Activated T-cell treated with anti-CD3 and anti-CD28 coated beads, Interleukin-2, amount 50 U/mL, for 24 hours (primary cell): ENCODE measurements at regions not wholly inside any gene's neighbourhood (a gene's known extent, or its start where the extent isn't known, plus 50 kb on each side); places are given as distances from the start of the nearest gene placed in this dataset.

Experiments used
- DNase-seq: peaks from one replicate; pipeline ENCODE4 v3.0.0-alpha.2; 2020
- H3K27ac Mint-ChIP-seq: 2 replicates; pipeline ENCODE4 v1.8.0; 2020; ENCODE audit warnings: mild to moderate bottlenecking, mixed read lengths
- H3K27me3 Mint-ChIP-seq: 2 replicates; pipeline ENCODE4 v1.8.0; 2020; ENCODE audit warnings: mixed read lengths
- H3K36me3 Mint-ChIP-seq: 2 replicates; pipeline ENCODE4 v1.8.0; 2020; ENCODE audit warnings: low read depth, mixed read lengths
- H3K4me1 Mint-ChIP-seq: 2 replicates; pipeline ENCODE4 v1.8.0; 2020; ENCODE audit warnings: low read depth, mixed read lengths
- H3K4me3 Mint-ChIP-seq: 2 replicates; pipeline ENCODE4 v1.8.0; 2020; ENCODE audit warnings: mild to moderate bottlenecking, moderate library complexity, mixed read lengths
- H3K9me3 Mint-ChIP-seq: 2 replicates; pipeline ENCODE4 v1.8.0; 2020; ENCODE audit warnings: mixed read lengths

GRCh38 chr1:83813576-83813975 lies 185.4 kb downstream of the TTLL7 start:
- Mint-ChIP-seq H3K4me1 (no peaks in the 10 kb centered on the region), H3K27me3 (no peaks in the 10 kb centered on the region), H3K9me3 (no peaks in the 10 kb centered on the region), H3K27ac (no peak overlapping the region), H3K4me3 (no peak overlapping the region), H3K36me3 (no peaks in the 10 kb centered on the region)
- DNase-seq, result no peak

GRCh38 chr1:83810144-83810543 lies 188.8 kb downstream of the TTLL7 start:
- Mint-ChIP-seq H3K4me1 (no peaks in the 10 kb centered on the region), H3K27ac (no peak overlapping the region), H3K9me3 (no peaks in the 10 kb centered on the region), H3K4me3 (no peak overlapping the region), H3K36me3 (no peaks in the 10 kb centered on the region), H3K27me3 (no peaks in the 10 kb centered on the region)
- no peak for DNase-seq

- Mint-ChIP-seq H3K36me3 (no peaks in the 10 kb centered on the region), H3K4me1 (no peaks in the 10 kb centered on the region), H3K27me3 (no peaks in the 10 kb centered on the region), H3K9me3 (no peaks in the 10 kb centered on the region), H3K4me3 (no peak overlapping the region), H3K27ac (no peak overlapping the region)
- no peak for DNase-seq
Measured at GRCh38 chr1:83808536-83808935, 190.4 kb downstream of the TTLL7 start.

GRCh38 chr1:83807821-83808220 lies 191.1 kb downstream of the TTLL7 start:
- DNase-seq, result no peak
- H3K27me3 Mint-ChIP-seq, result no peaks in the 10 kb centered on the region
- H3K27ac Mint-ChIP-seq, result no peak overlapping the region
- no peaks in the 10 kb centered on the region for H3K36me3 Mint-ChIP-seq
- H3K4me3 Mint-ChIP-seq, result no peak overlapping the region
- no peaks in the 10 kb centered on the region for H3K4me1 Mint-ChIP-seq
- no peaks in the 10 kb centered on the region for H3K9me3 Mint-ChIP-seq

GRCh38 chr1:83807231-83807630 lies 191.7 kb downstream of the TTLL7 start:
- Mint-ChIP-seq H3K27me3 (no peaks in the 10 kb centered on the region), H3K4me1 (no peaks in the 10 kb centered on the region), H3K9me3 (no peaks in the 10 kb centered on the region), H3K27ac (no peak overlapping the region), H3K4me3 (no peak overlapping the region), H3K36me3 (no peaks in the 10 kb centered on the region)
- DNase-seq, result no peak

GRCh38 chr1:83805921-83806320 lies 193.0 kb downstream of the TTLL7 start:
- Mint-ChIP-seq H3K9me3 (no peaks in the 10 kb centered on the region), H3K27me3 (no peaks in the 10 kb centered on the region), H3K4me1 (no peaks in the 10 kb centered on the region), H3K27ac (no peak overlapping the region), H3K4me3 (no peak overlapping the region), H3K36me3 (no peaks in the 10 kb centered on the region)
- DNase-seq, result no peak

GRCh38 chr1:83802460-83803152 lies 196.3 kb downstream of the TTLL7 start:
- no peaks in the 10 kb centered on the region for H3K36me3 Mint-ChIP-seq
- no peaks in the 10 kb centered on the region for H3K4me1 Mint-ChIP-seq
- no peaks in the 10 kb centered on the region for H3K27me3 Mint-ChIP-seq
- DNase-seq, result no peak
- H3K9me3 Mint-ChIP-seq, result no peaks in the 10 kb centered on the region
- no peak overlapping the region for H3K4me3 Mint-ChIP-seq
- H3K27ac Mint-ChIP-seq, result no peak overlapping the region

GRCh38 chr1:83802023-83802422 lies 196.9 kb downstream of the TTLL7 start:
- no peaks in the 10 kb centered on the region for H3K27me3 Mint-ChIP-seq
- DNase-seq, result no peak
- no peaks in the 10 kb centered on the region for H3K9me3 Mint-ChIP-seq
- H3K4me3 Mint-ChIP-seq, result no peak overlapping the region
- H3K4me1 Mint-ChIP-seq, result no peaks in the 10 kb centered on the region
- no peaks in the 10 kb centered on the region for H3K36me3 Mint-ChIP-seq
- no peak overlapping the region for H3K27ac Mint-ChIP-seq

- DNase-seq, result no peak
- Mint-ChIP-seq H3K4me1 (no peaks in the 10 kb centered on the region), H3K27me3 (no peaks in the 10 kb centered on the region), H3K36me3 (no peaks in the 10 kb centered on the region), H3K9me3 (no peaks in the 10 kb centered on the region), H3K27ac (no peak overlapping the region), H3K4me3 (no peak overlapping the region)
Measured at GRCh38 chr1:83800066-83800465, 198.9 kb downstream of the TTLL7 start.

GRCh38 chr1:83799594-83799993 lies 199.3 kb downstream of the TTLL7 start:
- Mint-ChIP-seq H3K4me1 (no peaks in the 10 kb centered on the region), H3K27ac (no peak overlapping the region), H3K36me3 (no peaks in the 10 kb centered on the region), H3K27me3 (no peaks in the 10 kb centered on the region), H3K4me3 (no peak overlapping the region), H3K9me3 (no peaks in the 10 kb centered on the region)
- DNase-seq, result no peak

GRCh38 chr1:83798965-83799364 lies 200.0 kb downstream of the TTLL7 start:
- DNase-seq, result no peak
- no peaks in the 10 kb centered on the region for H3K9me3 Mint-ChIP-seq
- H3K27me3 Mint-ChIP-seq, result no peaks in the 10 kb centered on the region
- no peaks in the 10 kb centered on the region for H3K36me3 Mint-ChIP-seq
- H3K4me3 Mint-ChIP-seq, result no peak overlapping the region
- no peak overlapping the region for H3K27ac Mint-ChIP-seq
- no peaks in the 10 kb centered on the region for H3K4me1 Mint-ChIP-seq

- Mint-ChIP-seq H3K4me1 (no peaks in the 10 kb centered on the region), H3K27ac (no peak overlapping the region), H3K4me3 (no peak overlapping the region), H3K27me3 (no peaks in the 10 kb centered on the region), H3K36me3 (no peaks in the 10 kb centered on the region), H3K9me3 (no peaks in the 10 kb centered on the region)
- no peak for DNase-seq
Measured at GRCh38 chr1:83796409-83796808, 202.5 kb downstream of the TTLL7 start.

GRCh38 chr1:83794384-83794783 lies 204.5 kb downstream of the TTLL7 start:
- no peaks in the 10 kb centered on the region for H3K27me3 Mint-ChIP-seq
- no peak overlapping the region for H3K4me3 Mint-ChIP-seq
- no peaks in the 10 kb centered on the region for H3K36me3 Mint-ChIP-seq
- no peaks in the 10 kb centered on the region for H3K4me1 Mint-ChIP-seq
- H3K27ac Mint-ChIP-seq, result no peak overlapping the region
- no peaks in the 10 kb centered on the region for H3K9me3 Mint-ChIP-seq
- DNase-seq, result no peak

- DNase-seq, result no peak
- H3K9me3 Mint-ChIP-seq, result no peaks in the 10 kb centered on the region
- no peaks in the 10 kb centered on the region for H3K4me1 Mint-ChIP-seq
- H3K27me3 Mint-ChIP-seq, result no peaks in the 10 kb centered on the region
- H3K36me3 Mint-ChIP-seq, result no peaks in the 10 kb centered on the region
- H3K27ac Mint-ChIP-seq, result no peak overlapping the region
- H3K4me3 Mint-ChIP-seq, result no peak overlapping the region
Measured at GRCh38 chr1:83791821-83792437, 207.0 kb downstream of the TTLL7 start.

GRCh38 chr1:83790446-83790845 lies 208.5 kb downstream of the TTLL7 start:
- Mint-ChIP-seq H3K27ac (no peak overlapping the region), H3K4me1 (no peaks in the 10 kb centered on the region), H3K36me3 (no peaks in the 10 kb centered on the region), H3K27me3 (no peaks in the 10 kb centered on the region), H3K4me3 (no peak overlapping the region), H3K9me3 (no peaks in the 10 kb centered on the region)
- no peak for DNase-seq
